ENCODE measurements at regions not wholly inside any gene's neighbourhood (a gene's known extent, or its start where the extent isn't known, plus 50 kb on each side); places are given as distances from the start of the nearest gene placed in this dataset.

DNA sequence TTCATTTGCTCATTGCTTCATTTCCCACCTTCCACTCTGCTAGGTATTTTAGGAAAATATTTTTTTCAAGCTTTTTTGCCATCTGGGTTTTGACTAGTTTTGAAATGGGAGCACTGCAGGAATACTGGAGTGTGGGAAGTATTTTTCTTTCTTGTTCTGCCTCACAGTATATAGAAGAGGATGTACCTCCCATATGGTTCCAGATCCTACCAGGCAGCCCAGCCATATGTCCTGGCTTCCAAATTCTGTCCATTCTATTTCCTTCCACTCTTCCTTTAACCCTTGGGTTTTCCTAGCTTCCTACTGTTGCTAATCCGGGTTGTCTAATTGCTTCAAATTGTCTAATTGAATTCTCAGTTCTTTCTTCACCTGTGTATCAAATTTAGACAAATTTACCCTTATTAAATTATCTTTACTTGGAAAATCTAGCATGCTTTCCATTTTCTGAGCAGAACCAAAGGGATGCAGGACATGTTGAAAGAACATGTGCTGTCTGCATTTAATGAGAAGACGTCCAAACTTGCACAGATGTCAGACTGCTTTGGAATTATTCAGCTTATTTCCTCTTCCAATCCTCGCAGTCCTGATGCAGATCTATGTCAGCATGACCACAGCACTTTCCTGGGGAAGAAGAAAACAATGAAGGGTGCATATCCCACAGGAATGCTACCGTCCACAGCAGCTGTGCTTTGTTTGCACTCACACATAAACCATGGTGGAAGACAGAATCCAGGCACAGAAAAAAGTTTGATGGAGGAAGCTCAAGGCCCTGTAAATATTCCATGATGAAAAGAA lies 1273.9 kb upstream of the MAP3K7 start:
- no peak for DNase-seq
- ATAC-seq: no peak

DNA sequence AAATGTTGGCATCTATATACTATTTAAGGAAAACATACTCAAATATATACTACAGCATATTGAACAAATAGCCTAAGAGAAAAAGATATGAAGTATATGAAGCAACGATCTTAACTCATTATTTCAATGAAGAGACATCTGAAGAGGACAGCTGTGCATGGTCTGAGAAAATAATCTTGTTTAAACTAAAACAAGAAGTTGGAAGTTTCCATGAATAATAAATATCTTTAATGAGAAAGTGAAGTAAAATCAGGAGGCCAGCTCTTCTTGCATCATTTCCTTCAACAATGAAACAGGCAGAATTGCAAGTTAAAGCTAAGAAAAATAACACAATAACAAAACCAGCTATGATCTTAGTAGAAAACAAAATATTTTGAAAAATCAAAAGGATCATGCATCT lies 1265.4 kb upstream of the MAP3K7 start:
- no peaks in the 10 kb centered on the region for H3K9me3 ChIP-seq
- H3K27ac ChIP-seq: no peak overlapping the region
- 71% methylated on average over 1 of the region's 1 CpG for WGBS (ENCODE audit: insufficient coverage, low coverage, low lambda C conversion rate, missing lambda C conversion rate)
- DNase-seq (no peak), ATAC-seq (no peak)
- H3K27me3 ChIP-seq: no peaks in the 10 kb centered on the region
- no peaks in the 10 kb centered on the region for H3K36me3 ChIP-seq
- TF ChIP-seq POLR2A (IDR thresholded peaks at IDR 0.05): no peak
- TF ChIP-seq, protein P1, sequence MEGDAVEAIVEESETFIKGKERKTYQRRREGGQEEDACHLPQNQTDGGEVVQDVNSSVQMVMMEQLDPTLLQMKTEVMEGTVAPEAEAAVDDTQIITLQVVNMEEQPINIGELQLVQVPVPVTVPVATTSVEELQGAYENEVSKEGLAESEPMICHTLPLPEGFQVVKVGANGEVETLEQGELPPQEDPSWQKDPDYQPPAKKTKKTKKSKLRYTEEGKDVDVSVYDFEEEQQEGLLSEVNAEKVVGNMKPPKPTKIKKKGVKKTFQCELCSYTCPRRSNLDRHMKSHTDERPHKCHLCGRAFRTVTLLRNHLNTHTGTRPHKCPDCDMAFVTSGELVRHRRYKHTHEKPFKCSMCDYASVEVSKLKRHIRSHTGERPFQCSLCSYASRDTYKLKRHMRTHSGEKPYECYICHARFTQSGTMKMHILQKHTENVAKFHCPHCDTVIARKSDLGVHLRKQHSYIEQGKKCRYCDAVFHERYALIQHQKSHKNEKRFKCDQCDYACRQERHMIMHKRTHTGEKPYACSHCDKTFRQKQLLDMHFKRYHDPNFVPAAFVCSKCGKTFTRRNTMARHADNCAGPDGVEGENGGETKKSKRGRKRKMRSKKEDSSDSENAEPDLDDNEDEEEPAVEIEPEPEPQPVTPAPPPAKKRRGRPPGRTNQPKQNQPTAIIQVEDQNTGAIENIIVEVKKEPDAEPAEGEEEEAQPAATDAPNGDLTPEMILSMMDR (IDR thresholded peaks at IDR 0.05): no peak
- no peak overlapping the region for H3K4me3 ChIP-seq
- no peaks in the 10 kb centered on the region for H3K4me1 ChIP-seq
- intact Hi-C loops (cut with DNase I): no loop called here

More for the DNA sequence above, 1273.9 kb upstream of the MAP3K7 start:
- Histone ChIP-seq H3K9me3 (no peaks in the 10 kb centered on the region), H3K27ac (no peak overlapping the region), H3K27me3 (no peaks in the 10 kb centered on the region), H3K4me1 (no peaks in the 10 kb centered on the region), H3K36me3 (no peaks in the 10 kb centered on the region), H3K4me3 (no peak overlapping the region)
- TF ChIP-seq, protein P1 (IDR thresholded peaks at IDR 0.05): no peak
- TF ChIP-seq POLR2A (IDR thresholded peaks at IDR 0.05): no peak
- intact Hi-C loops (cut with DNase I): no loop called here
- WGBS (ENCODE audit: insufficient coverage, low coverage, low lambda C conversion rate, missing lambda C conversion rate): 39% methylated on average over 4 of the region's 4 CpGs

DNA sequence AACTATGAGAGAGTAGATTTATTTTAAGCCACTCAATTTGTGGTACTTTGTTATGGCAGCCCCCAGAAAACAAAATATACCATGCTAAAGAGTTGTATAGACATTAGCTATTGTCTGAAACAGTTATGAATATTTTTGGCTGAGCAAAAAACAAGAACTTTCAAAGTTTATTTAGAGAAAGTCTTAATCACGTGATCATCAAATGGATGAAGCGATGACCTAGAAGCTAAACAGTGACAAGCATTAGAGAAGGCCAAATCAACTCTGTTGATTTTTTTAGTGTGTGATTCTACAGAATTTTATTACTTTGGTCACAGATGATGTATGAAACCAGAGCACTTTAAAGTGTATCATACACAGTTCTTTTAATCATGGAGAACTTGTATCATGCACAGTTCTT lies 1247.9 kb upstream of the MAP3K7 start:
- 73% methylated on average over 2 of the region's 2 CpGs for WGBS (ENCODE audit: insufficient coverage, low coverage, low lambda C conversion rate, missing lambda C conversion rate)
- TF ChIP-seq POLR2A (IDR thresholded peaks at IDR 0.05): no peak
- TF ChIP-seq, protein P1 (IDR thresholded peaks at IDR 0.05): no peak
- intact Hi-C loops (cut with DNase I): no loop called here

DNA sequence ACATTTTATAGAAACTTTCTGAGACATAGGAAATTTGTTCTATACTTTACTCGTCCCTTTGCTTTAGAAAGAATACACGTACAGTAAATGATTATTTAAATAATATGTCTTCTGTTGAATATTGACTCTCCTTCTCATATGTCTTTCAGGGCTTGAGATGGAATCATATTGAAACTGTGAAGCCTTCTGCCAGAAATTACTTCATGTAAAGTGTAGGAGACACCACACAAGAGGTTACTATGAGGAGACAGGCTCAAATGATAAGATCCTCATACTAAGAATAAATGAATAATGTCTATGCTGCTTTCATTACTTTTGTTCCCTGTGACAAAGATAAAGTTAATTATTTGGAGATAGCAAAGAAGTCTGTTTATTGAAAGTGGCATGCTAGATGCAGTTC lies 1240.3 kb upstream of the MAP3K7 start:
- H3K27me3 ChIP-seq: no peaks in the 10 kb centered on the region
- H3K9me3 ChIP-seq: no peaks in the 10 kb centered on the region
- H3K4me1 ChIP-seq: no peaks in the 10 kb centered on the region
- H3K36me3 ChIP-seq: no peaks in the 10 kb centered on the region
- ATAC-seq: no peak
- intact Hi-C loops (cut with DNase I): no loop called here
- DNase-seq: no peak
- H3K27ac ChIP-seq: no peak overlapping the region
- 71% methylated on average over 2 of the region's 2 CpGs for WGBS (ENCODE audit: insufficient coverage, low coverage, low lambda C conversion rate, missing lambda C conversion rate)
- H3K4me3 ChIP-seq: no peak overlapping the region
- TF ChIP-seq, protein P1 (IDR thresholded peaks at IDR 0.05): no peak
- no peak for TF ChIP-seq POLR2A (IDR thresholded peaks at IDR 0.05)

More for the DNA sequence above, 1247.9 kb upstream of the MAP3K7 start:
- H3K4me1 ChIP-seq: no peaks in the 10 kb centered on the region
- DNase-seq (no peak), ATAC-seq (no peak)
- H3K4me3 ChIP-seq: no peak overlapping the region
- H3K9me3 ChIP-seq: no peaks in the 10 kb centered on the region
- H3K36me3 ChIP-seq: no peaks in the 10 kb centered on the region
- H3K27ac ChIP-seq: no peak overlapping the region
- H3K27me3 ChIP-seq: no peaks in the 10 kb centered on the region
